Stimulated activated CD4-positive, alpha-beta T cell treated with anti-CD3 and anti-CD28 coated beads, Interleukin-2, amount 100 ng/mL, for 48 hours (primary cell): ENCODE measurements at regions not wholly inside any gene's neighbourhood (a gene's known extent, or its start where the extent isn't known, plus 50 kb on each side); places are given as distances from the start of the nearest gene placed in this dataset.

ENCODE experiments used
- DNase-seq, 2 donors: peaks; one replicate each; pipeline ENCODE4 v3.0.0-alpha.2; 2020

DNA sequence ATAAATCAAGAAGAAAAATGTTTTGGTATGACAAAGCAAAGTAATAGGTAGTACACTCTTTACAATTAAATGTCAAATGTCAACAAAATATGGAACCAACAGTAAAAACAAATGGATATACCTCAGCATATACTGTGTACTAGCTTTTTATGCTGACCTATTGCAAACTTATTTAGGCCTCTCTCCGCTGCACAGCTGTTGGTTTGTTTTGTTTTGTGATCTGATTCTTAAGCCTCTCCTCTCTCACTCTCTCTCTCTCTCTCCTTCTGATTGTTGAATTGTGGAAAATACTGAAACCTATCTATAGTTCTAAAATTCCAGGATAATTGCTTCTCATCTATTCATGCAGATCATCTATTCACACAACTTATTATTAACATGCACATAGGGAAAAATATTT, 154.9 kb upstream of the ARHGAP28 start:
- no peak for DNase-seq

DNA sequence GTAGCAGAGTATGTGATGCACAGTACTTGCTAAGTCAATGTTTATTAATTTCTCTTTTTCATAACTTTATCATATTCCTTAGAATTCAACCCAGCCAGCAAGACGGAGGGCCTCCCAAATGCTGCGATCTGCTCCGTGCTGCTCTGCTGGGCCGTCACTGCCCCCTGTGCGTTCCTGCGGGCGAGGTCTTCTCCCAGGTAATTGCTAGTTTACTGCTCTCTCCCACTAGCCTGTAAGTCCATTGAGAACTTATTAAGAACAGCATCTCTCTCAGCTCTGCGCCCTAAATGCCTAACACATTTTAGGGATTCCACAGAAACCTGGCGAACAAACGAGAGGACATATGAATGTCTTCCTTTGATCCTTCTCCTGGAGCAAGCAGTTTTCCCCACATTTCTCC, 153.6 kb upstream of the ARHGAP28 start:
- DNase-seq = no peak

DNA sequence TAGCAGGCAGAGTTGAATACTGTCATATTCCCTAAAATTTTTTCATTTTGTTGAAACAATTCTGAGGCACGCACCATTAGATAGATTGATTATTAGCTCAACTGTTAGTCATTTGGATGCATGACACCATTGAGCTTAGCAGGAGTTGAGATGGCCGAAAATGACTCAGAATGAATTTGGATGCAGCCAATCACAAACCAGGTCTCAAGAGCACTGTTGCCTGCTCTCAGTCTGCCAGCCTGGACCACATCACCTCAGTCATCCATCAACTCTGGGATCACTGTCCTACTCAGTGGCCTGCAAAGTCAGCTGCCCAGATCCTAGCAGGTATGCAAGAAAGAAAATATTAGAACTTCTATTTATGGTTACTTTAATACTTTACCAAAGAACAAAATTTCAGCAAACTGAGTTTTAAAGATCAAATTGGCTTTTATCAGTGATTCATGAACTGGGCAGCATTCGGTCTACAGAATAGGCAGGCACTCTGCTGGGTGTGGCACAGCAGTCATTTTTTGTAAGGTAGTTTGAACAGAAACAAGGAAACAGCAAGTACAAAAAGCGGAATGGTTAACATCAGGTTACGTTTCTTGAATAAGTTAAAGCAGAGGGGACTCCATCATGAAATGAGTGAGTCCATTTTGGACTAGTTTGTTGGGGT, 152.7 kb upstream of the ARHGAP28 start:
- no peak for DNase-seq

DNA sequence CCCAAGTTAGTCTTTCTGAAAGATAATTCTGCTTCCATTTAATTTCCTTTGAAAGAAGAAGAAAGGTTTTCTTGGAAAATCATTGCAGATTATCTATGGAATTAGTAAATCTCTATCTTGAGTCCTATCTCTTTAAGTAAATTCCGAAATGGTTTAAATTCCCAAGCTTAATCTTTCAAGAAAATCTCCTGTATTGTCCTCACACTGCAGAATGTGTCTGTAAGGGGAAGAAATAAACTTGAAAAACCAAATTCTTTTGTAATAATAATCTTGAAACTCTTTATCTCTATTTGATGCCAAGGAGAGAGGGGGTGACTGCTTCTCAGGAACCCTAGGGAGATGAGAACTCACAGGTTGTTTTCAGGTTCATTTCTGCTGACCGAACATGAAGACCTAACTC, 150.8 kb upstream of the ARHGAP28 start:
- no peak for DNase-seq

DNA sequence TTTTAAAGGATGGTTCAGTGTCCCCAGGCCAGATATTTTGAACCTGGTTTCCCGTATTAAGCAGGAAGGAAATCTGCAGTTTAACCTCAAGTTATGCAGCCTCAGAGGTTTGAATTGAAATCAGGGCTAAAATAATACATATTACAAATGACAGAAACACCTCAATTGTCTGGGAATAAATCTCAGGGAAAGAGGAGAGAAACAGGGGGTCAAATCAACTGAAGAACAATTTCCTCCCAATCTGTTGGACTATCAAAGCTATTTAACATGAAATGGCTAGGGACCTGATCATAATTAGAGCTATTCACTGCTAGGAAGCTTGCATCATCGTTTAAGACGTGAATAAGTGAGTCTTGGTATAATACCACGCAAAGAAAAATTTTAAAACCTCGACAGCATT, 150.0 kb upstream of the ARHGAP28 start:
- DNase-seq = no peak

DNA sequence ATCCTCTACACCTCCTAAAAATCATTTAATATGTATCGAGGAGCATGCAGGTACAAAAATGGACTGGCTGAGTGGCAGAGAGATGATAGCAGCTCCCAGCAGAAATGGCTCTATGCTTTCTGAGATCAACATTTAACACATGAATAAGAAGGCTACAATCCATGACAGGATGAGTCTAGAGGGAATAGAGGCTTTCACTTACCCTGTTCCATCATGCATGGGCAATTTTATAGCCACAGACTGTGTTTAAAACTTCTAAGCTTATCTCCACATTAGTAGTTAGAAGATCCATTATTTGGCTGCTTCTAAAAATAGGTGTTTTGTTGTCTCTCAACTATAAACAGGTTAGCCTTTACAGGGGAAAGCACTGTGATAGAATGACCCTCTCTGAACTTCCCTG, 149.1 kb upstream of the ARHGAP28 start:
- DNase-seq = no peak

DNA sequence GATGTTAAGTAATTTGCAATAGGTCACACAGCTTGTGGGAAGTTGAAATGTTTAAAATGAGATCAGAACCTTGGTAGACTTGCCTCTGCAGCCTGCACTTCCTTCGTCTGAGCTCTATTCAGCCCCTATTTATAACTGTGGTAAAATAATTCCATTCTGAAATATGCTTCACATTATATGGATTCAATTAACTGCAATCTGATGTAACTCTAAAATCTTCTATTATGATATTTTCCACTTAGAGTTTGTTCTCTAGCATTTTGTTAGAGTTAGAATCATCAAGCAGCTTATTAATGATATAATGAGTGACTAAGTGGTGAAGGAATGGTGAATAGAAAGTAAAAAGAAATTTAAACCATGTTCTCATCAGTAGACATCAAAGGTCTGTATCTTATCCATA, 139.6 kb upstream of the ARHGAP28 start:
- no peak for DNase-seq

DNA sequence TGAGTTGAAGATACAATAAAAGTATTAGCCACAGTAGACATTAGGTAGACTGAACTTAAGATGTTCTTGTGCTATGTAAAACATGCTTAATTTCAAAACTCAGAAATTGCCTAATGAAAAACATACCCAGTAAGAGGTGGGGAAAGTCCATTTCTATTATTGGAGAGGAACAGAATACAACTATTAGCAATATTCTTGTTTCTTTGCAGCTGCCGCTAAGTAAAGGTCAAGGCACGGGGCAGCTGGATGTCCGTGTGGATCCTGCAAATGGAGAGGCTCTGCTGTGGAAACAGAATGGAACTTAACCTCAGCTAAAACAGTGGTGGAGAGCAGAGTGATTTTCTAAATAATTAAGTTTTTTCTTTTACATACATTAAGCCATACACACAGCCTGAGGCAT, 139.2 kb upstream of the ARHGAP28 start:
- no peak for DNase-seq

DNA sequence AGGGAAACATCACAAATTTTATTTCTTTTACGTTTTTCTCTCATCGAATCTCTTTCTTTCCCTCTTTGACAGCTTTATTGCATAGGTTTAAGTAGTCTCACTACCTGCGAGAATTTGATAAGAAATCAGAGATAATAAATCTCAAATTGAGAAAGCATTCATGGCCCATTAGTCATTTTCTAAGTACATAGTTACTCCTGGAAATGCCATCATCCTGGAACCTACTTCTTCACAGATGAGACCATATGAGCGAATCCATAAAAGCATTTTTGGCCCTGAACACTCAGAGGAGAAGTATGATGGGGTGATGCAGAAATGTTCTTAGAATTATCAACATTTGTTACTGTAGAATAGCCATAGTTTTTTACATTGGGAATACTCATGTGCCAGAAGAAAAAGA, 138.0 kb upstream of the ARHGAP28 start:
- no peak for DNase-seq

DNA sequence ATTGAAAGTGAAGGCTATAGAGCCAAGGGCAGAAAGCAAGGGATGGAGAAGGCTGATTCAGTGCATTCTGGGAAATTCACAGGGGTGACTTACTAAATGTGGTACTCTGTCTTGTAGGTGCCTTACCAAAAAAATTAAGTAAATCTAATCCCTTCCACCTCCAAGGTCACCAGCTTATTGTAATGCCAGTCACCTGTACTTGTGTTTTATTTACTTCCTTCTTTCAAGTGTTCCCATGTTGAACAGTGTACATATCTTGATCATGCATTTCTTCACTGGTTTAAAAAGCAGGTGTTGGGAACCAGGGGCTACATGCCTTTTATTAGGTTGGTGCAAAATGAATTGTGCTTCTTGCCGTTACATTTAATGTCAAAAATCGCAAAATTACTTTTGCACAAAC, 137.0 kb upstream of the ARHGAP28 start:
- DNase-seq = no peak

DNA sequence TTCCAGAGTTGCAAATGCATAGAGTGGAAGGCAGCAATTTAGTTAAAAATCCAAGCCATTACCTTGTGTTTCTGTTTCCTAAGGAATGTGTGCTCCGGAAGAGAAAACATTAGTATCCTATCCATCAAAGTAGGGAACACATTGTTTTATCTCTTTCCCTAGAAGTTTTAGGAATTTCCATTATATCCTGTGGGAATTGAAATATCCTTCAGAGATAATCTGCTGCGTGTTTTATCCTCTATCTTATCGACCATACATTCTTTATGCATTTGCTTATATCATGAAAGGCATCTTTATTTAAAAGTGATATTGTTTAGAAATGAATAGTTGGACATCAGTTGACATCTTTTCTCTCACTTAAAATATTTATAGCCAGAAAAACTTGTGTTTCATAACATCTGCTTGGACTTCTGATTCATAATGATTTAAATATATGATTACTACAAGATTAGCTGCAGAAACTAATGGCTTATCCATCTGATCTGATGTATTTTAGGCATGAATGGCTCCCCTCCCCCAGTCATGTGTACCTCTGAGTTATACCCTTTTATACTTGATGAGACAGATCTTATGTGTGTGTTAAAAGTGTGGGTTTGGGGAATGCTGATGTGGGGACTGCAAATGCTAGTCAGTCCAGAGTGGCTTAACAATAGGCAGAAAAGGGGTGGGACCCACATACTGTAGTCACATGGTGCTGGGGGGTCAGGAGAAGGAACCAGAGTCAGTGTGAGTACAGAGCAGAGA, 136.2 kb upstream of the ARHGAP28 start:
- no peak for DNase-seq

DNA sequence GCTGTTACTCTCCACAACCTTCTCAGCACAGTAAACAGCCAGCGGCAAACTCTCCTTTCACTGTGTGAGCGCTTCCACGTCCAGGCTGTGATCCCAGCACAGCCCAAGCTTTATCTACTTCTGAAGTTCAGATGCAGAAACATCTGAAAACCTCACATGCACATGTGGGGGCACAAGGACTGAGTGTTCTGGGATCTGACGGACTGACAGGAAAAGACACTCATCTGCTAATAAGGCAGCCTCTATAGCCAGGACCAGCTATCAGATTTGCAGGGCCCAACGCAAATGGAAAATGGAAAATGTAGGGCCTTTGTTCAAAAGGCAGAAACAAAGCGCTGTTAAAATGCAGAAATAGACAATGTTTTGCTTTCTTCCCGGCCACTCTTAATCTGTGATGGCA, 133.8 kb upstream of the ARHGAP28 start:
- DNase-seq = no peak

DNA sequence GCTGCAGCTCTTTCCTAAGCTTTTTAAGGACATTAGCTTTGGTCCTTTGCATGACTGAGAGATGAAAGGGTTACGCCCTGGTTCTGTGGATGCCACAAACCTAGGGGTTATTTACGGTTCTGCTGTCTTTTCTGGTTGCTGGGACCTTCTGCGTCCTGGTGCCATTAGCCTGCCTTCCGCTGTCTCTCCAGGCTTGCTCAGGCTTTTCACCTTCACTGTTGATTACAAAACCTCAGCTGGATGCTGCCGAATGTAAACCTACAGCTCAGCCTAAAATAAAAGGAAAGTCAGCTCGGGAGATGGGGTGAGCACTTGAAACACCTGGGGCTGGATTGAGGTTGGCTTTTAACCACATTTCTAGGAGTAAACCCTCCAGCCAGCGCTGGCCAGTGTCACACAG, 130.9 kb upstream of the ARHGAP28 start:
- no peak for DNase-seq

DNA sequence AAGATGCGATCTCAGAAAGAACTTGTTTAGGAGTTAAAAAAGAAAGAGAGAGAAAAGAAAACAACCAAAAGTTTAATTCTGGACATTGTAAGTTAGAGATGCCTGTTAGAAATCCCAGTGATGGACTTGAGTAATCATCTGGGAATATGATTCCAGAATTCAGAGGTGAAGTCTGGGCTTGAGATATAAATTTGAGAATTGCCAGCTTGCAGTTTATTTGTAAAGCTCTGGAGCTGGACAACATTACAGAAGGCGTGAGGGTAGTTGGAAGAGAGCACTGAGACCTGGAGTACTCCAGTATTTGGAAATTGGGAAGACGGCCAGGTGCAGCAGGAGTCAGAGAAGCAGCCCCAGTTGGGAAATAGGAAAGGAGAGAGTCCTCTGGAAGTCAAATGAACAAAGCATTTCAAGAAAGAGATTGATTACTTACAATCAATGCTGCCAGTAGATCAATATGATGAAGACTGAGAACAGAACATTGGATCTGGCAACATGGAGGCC, 128.8 kb upstream of the ARHGAP28 start:
- no peak for DNase-seq

DNA sequence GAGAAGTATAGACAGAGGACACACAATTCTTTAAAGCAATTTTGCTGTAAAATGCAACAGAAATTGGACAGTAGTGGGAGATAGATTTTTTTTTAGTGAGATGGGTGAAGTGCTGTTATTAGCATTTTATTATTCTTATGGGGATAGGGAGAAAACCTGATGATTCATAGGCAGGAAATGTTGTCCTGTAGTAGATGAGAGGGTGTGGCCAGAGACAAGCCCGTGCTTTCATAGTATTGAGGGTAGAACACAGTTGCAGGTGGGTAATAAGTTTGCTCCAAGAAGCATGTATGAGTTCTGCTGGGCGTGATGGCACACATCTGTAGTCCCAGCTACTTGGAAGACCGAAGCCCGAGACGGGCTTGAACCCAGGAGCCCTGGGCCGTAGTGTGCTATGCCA, 128.3 kb upstream of the ARHGAP28 start:
- DNase-seq = no peak

DNA sequence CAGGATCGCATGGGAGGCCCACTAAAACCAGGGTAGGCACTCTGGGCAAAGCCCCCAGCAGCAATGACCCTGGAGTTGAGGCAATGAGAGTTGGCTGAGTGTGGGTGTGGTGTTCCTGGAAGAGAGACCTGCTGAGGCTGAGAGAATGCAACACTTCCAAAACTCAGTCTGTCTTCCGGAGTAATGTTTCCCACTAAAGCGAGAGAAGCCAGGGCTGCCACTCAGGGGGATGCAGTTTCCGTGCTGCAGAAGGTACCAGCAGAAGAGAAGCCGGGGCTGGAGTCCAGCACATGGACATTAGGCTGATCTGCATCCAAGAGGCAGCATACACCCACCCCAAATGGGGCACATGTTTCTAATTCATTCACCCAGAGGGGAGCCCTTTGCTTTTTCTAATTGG, 127.2 kb upstream of the ARHGAP28 start:
- DNase-seq = no peak

DNA sequence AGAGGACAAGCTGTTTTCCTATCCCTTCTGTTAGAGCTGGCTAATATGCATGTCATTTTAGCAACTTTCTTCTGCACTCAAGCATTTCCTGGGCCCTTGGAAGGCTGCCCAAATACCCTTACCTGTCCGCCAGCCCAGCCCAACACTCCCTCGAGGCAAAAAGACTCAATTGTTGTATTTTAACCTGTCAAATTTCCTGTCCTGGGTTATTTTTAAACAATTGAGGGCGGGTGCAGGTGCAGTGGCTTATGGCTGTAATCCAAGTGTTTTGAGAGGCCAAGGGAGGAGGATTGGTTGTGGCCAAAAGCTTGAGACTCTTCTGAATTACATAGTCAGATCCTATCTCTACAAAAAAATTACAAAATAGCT, 125.0 kb upstream of the ARHGAP28 start:
- DNase-seq = no peak

DNA sequence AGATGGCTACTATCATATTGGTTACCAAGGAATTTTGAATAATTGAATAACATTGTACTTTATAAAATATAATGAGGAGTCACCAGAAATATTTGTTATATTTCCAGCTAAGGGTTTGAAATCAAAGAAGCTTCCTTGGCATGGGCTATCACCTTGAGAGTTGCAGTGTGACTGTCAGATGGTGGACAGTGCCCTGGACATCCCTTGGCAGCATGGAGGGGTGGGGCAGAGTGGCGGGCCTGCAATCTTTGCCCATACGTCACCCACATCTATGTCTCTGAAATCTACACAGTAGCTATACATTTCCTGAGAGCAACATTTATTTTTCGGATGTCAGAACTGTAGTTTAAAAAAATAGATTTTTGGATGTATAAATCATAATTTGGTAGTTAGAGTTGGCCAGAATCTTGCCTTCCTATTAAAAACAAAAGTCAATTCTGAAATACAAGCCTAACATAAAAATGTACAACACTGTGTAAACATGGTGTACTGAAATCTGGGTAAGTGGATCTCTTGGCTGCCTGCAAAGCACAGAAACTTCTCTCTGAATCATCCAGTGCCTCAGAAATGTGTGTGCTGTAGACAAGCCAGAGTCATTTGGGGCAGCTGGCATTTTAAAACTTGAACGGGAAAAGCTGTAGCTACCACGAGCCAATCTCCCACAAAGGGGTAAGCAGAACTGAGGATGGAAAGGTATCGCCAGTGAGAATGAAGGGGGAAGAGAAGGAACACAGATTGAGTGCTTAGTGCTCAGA, 124.2 kb upstream of the ARHGAP28 start:
- no peak for DNase-seq

DNA sequence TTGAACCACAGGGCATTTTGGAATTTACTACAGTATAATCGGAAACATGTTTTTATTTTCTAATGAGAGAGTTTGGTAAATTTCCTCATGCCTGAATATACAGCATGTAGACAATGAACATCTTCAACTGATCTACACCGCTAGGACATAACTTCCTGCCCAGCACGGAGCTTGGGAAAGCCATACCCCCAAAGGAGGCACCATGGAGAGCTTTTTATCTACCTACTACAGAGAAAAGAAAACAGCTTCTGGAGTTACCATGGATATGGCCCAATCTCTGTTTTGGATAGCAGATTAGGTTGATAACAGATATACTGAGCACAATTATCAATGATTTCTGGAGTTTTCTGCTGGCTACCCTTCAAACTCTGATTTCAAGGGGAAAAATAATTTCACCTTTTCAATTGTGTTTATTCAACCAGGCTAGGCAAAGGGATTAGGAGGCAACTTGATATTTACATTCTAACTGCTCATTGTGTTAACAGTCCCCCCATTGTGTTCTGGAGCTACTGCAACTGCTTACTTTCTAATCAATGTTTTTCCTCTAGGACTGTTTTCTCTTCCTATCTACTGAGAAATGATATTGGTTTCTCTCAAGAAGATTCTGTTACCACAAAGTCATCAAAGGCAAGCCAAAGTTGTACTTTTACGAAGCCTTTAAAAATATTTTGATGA, 123.0 kb upstream of the ARHGAP28 start:
- no peak for DNase-seq

DNA sequence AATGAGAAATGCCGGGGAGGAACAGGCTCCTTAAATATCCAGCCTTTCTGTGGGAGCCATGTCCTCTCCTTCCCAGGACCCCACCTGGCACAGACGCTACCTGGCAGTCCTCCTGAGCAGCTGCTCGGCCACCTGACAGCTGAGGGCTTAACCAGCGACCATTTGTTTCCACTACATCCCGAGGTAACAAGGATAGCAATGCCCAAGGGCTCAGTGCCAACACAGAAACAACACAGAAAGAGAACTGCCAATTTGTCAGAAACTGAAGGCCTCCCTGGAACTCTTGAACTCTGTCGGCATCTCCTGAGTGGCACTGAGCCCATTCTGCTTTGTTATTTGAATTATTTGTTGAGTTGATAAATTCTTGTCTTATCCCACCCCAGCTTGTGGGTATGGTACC, 122.2 kb upstream of the ARHGAP28 start:
- no peak for DNase-seq

DNA sequence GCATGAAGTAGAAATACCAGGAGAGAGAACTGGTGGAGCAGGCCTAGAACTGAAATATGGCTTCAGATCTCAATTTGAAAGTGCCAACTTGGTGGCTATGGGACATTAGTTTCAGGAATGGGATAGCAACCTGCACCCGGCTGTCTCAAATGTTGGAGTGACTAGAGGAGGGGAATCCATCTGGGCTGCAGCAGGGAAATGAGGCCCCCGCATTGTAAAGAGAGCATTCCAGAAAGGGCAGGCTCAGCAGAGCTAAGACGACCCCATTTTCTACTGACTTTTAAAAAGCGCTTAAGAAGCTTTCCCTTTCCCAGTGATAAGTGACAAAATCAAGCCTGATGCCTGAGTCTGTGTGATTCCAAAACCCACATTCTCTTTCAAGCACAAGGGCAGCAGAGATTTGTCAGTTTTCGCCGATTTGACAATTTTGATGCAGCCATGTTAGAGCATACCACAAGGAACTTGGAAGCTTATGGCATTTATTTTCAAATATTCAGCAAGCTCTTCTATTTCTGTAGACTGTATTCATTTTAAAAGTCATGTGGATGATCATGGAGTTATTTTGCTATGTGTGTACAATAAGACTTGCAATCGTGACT, 119.8 kb upstream of the ARHGAP28 start:
- no peak for DNase-seq

DNA sequence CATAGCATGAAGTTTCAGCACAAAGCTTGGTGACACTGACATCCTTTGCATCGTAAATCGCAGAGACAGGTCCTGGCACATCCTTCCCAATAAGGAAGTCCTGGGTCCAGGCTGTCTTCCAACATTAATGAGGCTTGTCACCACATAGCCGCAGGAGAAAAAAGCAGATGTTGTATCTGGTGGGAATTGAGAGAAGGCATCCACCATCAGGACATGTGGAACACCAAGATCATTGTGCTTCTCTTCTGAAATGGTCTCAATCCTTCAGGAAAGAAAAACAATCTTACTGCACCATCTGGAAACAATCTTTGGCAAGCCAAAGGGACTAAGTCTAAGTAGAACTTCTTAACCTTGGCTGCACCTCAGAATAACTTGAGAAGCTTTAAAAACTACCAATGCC, 119.0 kb upstream of the ARHGAP28 start:
- DNase-seq = no peak

DNA sequence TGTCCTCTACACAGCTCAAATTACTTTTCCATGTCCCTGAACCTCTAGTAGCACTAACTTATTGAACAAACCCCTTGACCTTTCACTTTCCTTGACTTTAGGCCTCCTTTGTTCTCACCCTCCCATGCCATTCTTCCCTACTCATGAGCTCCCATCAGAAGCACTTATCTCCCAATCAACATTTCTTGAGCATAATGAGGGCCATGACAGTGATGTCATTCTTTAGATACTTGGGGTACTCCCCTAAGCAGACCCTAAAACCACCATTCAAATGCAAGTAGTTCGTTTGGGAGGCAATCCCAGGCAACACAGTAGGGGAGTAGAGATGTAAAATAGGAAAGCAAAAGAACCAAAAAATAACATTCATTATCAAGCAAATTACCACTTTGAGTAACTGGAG, 115.9 kb upstream of the ARHGAP28 start:
- DNase-seq = no peak
